SU-DHL-6 (cell line): ENCODE measurements at regions not wholly inside any gene's neighbourhood (a gene's known extent, or its start where the extent isn't known, plus 50 kb on each side); places are given as distances from the start of the nearest gene placed in this dataset.

Experiments used
- EZH2phosphoT487 ChIP-seq: fragments of 200-600 bp; sonication (generic), shearing (Covaris generic); conservative IDR thresholded peaks from 2 replicates; pipeline ENCODE4 v1.6.1; 2018; ENCODE audit warnings: mild to moderate bottlenecking, antibody characterized with exemption, low read length, moderate library complexity, mixed read lengths
- TF ChIP-seq, protein P1 (sequence below): fragments of 200-600 bp; sonication (generic); IDR thresholded peaks from one replicate; pipeline ENCODE4 v1.5.1; 2017; ENCODE audit warnings: antibody characterized with exemption, mild to moderate bottlenecking, low read length, moderate library complexity; ENCODE audit not compliant: insufficient read depth, poor library complexity, severe bottlenecking

DNA sequence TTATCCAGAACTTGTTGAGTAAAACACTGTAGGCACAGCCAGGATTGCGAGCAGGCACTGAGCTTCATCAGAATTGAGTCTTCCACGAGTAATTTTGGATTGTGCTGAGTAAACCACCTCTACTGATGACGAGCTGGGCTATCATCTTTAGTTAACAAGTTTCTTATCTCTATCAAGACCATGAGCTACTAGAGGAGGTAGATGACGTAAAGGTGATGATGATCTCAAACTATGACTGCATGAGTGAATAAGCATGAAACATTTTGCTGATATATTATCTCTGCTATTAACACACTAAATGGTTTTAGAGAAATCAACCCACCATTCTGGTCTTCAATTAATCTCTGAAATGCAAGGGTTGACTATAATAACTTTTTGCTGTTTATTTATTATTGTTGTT is 506.0 kb downstream of the GBE1 start:
- TF ChIP-seq, protein P1, sequence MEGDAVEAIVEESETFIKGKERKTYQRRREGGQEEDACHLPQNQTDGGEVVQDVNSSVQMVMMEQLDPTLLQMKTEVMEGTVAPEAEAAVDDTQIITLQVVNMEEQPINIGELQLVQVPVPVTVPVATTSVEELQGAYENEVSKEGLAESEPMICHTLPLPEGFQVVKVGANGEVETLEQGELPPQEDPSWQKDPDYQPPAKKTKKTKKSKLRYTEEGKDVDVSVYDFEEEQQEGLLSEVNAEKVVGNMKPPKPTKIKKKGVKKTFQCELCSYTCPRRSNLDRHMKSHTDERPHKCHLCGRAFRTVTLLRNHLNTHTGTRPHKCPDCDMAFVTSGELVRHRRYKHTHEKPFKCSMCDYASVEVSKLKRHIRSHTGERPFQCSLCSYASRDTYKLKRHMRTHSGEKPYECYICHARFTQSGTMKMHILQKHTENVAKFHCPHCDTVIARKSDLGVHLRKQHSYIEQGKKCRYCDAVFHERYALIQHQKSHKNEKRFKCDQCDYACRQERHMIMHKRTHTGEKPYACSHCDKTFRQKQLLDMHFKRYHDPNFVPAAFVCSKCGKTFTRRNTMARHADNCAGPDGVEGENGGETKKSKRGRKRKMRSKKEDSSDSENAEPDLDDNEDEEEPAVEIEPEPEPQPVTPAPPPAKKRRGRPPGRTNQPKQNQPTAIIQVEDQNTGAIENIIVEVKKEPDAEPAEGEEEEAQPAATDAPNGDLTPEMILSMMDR = no peak
- TF ChIP-seq EZH2phosphoT487 = no peak
